ENCODE measurements at regions not wholly inside any gene's neighbourhood (a gene's known extent, or its start where the extent isn't known, plus 50 kb on each side); places are given as distances from the start of the nearest gene placed in this dataset.

DNA sequence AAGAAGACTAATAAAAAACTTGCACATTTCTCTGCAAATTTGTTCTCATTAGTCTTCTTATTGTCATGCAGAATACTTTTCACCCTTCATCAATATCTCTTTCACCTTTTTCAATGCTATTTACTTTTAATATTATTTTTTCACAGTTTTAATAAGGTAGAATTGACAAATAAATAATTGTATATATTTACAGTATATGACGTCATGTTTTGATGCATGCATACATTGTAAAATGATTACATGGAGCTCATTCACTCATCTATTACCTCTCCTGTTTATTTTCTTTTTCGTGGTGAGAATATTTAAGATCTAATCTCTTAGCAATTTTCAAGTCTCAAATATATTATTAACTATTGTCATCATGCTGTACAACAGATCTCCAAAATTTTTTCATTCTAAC lies 658.2 kb upstream of the MKI67 start:
- DNase-seq (ENCODE audit: extremely low read depth, insufficient read length), result no peak

DNA sequence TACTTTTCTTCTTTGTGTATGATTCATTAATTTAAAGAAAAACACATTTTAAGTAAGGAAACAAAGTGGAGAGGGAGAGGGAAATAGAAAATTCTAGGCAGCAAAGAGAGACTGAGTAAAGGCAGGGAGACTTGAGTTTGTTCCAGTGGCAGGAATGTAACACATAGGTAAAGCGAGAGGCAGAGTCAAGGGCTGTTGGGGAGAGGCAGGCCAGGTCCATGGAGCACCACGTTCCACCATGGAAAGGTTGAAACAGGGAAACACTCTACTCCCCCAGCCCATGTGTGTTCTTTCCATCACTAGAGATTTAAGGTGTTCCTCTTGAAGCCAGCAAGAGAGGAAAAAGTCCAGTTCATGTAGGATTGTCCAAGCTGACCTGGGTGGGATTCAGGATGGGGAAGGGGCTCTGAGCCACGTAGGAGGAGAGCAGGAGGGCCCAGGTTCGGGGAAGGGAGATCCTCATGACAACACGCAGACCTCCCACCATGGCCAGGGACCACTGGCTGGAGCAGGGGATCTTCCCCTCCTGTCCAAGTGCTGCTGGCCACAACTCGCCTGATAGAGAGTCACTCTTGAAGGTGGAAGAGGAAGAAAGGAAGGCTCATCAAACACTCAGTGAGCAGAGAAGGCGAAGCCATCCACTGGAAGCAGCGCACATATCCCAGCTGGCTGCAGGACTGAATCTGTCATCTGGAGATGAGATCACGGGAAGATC lies 666.4 kb upstream of the MKI67 start:
- H3K27me3 ChIP-seq (replicated peaks; ENCODE audit: control insufficient read depth, insufficient read depth, low read length), result no peaks in the 10 kb centered on the region
- no peak overlapping the region for H3K4me3 ChIP-seq (replicated peaks; ENCODE audit: low read depth, low read length)
- no peak for TF ChIP-seq CTCF (IDR thresholded peaks at IDR 0.05; ENCODE audit: insufficient read depth, low read length, poor library complexity, severe bottlenecking)
- no peak for DNase-seq (ENCODE audit: extremely low read depth, insufficient read length)
- no peaks in the 10 kb centered on the region for H3K36me3 ChIP-seq (ENCODE audit: control insufficient read depth, insufficient read depth, low read length)

More for the DNA sequence above, 658.2 kb upstream of the MKI67 start:
- no peak for TF ChIP-seq CTCF (IDR thresholded peaks at IDR 0.05; ENCODE audit: insufficient read depth, low read length, poor library complexity, severe bottlenecking)
- Histone ChIP-seq H3K27me3 (replicated peaks; ENCODE audit: control insufficient read depth, insufficient read depth, low read length) (no peaks in the 10 kb centered on the region), H3K4me3 (replicated peaks; ENCODE audit: low read depth, low read length) (no peak overlapping the region), H3K36me3 (ENCODE audit: control insufficient read depth, insufficient read depth, low read length) (no peaks in the 10 kb centered on the region)

- H3K27me3 ChIP-seq (replicated peaks; ENCODE audit: control insufficient read depth, insufficient read depth, low read length), result no peaks in the 10 kb centered on the region
- no peak overlapping the region for H3K4me3 ChIP-seq (replicated peaks; ENCODE audit: low read depth, low read length)
- no peaks in the 10 kb centered on the region for H3K36me3 ChIP-seq (ENCODE audit: control insufficient read depth, insufficient read depth, low read length)
- no peak for DNase-seq (ENCODE audit: extremely low read depth, insufficient read length)
- TF ChIP-seq CTCF (IDR thresholded peaks at IDR 0.05; ENCODE audit: insufficient read depth, low read length, poor library complexity, severe bottlenecking), result no peak
These were observed 667.8 kb upstream of the MKI67 start for GRCh38 chr10:128793726-128794655.

- Histone ChIP-seq H3K36me3 (ENCODE audit: control insufficient read depth, insufficient read depth, low read length) (no peaks in the 10 kb centered on the region), H3K27me3 (replicated peaks; ENCODE audit: control insufficient read depth, insufficient read depth, low read length) (no peaks in the 10 kb centered on the region), H3K4me3 (replicated peaks; ENCODE audit: low read depth, low read length) (no peak overlapping the region)
- no peak for TF ChIP-seq CTCF (IDR thresholded peaks at IDR 0.05; ENCODE audit: insufficient read depth, low read length, poor library complexity, severe bottlenecking)
- no peak for DNase-seq (ENCODE audit: extremely low read depth, insufficient read length)
These were observed 670.2 kb upstream of the MKI67 start for GRCh38 chr10:128796396-128796912.

GRCh38 chr10:128802062-128802461 lies 665.0 kb upstream of the MGMT start:
- no peak overlapping the region for H3K4me3 ChIP-seq (replicated peaks; ENCODE audit: low read depth, low read length)
- H3K27me3 ChIP-seq (replicated peaks; ENCODE audit: control insufficient read depth, insufficient read depth, low read length), result no peaks in the 10 kb centered on the region
- H3K36me3 ChIP-seq (ENCODE audit: control insufficient read depth, insufficient read depth, low read length), result no peaks in the 10 kb centered on the region
- DNase-seq (ENCODE audit: extremely low read depth, insufficient read length), result no peak
- no peak for TF ChIP-seq CTCF (IDR thresholded peaks at IDR 0.05; ENCODE audit: insufficient read depth, low read length, poor library complexity, severe bottlenecking)

Measured in GM06990 (cell line).